HG02970 (cell line): ENCODE measurements at regions not wholly inside any gene's neighbourhood (a gene's known extent, or its start where the extent isn't known, plus 50 kb on each side); places are given as distances from the start of the nearest gene placed in this dataset.

Source experiments
- ATAC-seq: cut with Tn5 transposase; IDR thresholded peaks from one replicate; pipeline ENCODE4 v1.9.1; 2021; ENCODE audit warnings: mild to moderate bottlenecking, moderate library complexity, moderate number of reproducible peaks; ENCODE audit not compliant: unreplicated experiment, low FRiP score

- no peak for ATAC-seq
Observed at GRCh38 chr7:16067711-16068110, 353.6 kb downstream of the CRPPA start.

GRCh38 chr7:16066805-16067459 lies 354.4 kb downstream of the CRPPA start:
- no peak for ATAC-seq

GRCh38 chr7:16065939-16066338 lies 355.4 kb downstream of the CRPPA start:
- no peak for ATAC-seq

GRCh38 chr7:16063716-16064675 lies 357.3 kb downstream of the CRPPA start:
- no peak for ATAC-seq

- ATAC-seq, result no peak
Observed at GRCh38 chr7:16063221-16063620, 358.1 kb downstream of the CRPPA start.

GRCh38 chr7:16062269-16062668 lies 359.1 kb downstream of the CRPPA start:
- no peak for ATAC-seq

- no peak for ATAC-seq
Observed at GRCh38 chr7:16061630-16062029, 359.7 kb downstream of the CRPPA start.

- no peak for ATAC-seq
Observed at GRCh38 chr7:16061011-16061410, 360.3 kb downstream of the CRPPA start.

GRCh38 chr7:16060502-16060901 lies 360.8 kb downstream of the CRPPA start:
- ATAC-seq, result no peak

GRCh38 chr7:16055263-16055976 lies 365.9 kb downstream of the CRPPA start:
- no peak for ATAC-seq

GRCh38 chr7:16051561-16052255 lies 365.2 kb upstream of the MEOX2 start:
- no peak for ATAC-seq

- no peak for ATAC-seq
Observed at GRCh38 chr7:16046041-16046440, 359.6 kb upstream of the MEOX2 start.

GRCh38 chr7:16045296-16045695 lies 358.8 kb upstream of the MEOX2 start:
- no peak for ATAC-seq

GRCh38 chr7:16044645-16045044 lies 358.2 kb upstream of the MEOX2 start:
- no peak for ATAC-seq

GRCh38 chr7:16040346-16040745 lies 353.9 kb upstream of the MEOX2 start:
- no peak for ATAC-seq

- no peak for ATAC-seq
Observed at GRCh38 chr7:16038906-16039305, 352.4 kb upstream of the MEOX2 start.

GRCh38 chr7:16035392-16035791 lies 348.9 kb upstream of the MEOX2 start:
- ATAC-seq, result no peak

GRCh38 chr7:16034866-16035265 lies 348.4 kb upstream of the MEOX2 start:
- no peak for ATAC-seq

- ATAC-seq, result no peak
Observed at GRCh38 chr7:16034353-16034752, 347.9 kb upstream of the MEOX2 start.

GRCh38 chr7:16033233-16033632 lies 346.8 kb upstream of the MEOX2 start:
- no peak for ATAC-seq

- no peak for ATAC-seq
Observed at GRCh38 chr7:16028636-16029035, 342.2 kb upstream of the MEOX2 start.
